SK-N-MC (cell line): ENCODE measurements at regions not wholly inside any gene's neighbourhood (a gene's known extent, or its start where the extent isn't known, plus 50 kb on each side); places are given as distances from the start of the nearest gene placed in this dataset.
"Not testable (repeated sequence)": the region's sequence is repeated elsewhere in the genome, so short reads cannot be mapped to it uniquely, and the experiment has no call there.

Experiments
- DNase-seq: peaks from one replicate; pipeline ENCODE4 v3.0.0-alpha.2; 2011; ENCODE audit warnings: low read depth, low spot score
- H3K27ac ChIP-seq: fragments of 200-600 bp; sonication (generic); 2 replicates; pipeline ENCODE4 v1.5.1; 2016; ENCODE audit warnings: mixed run types
- H3K36me3 ChIP-seq: fragments of 200-600 bp; sonication (generic); 2 replicates; pipeline ENCODE4 v1.6.1; 2017; ENCODE audit warnings: antibody characterized with exemption, low read length, mixed read lengths; ENCODE audit not compliant: insufficient read depth
- H3K4me3 ChIP-seq: fragments of 200-600 bp; sonication (generic); 2 replicates; pipeline ENCODE4 v1.5.1; 2016
- H3K9ac ChIP-seq: fragments of 200-600 bp; sonication (generic); 2 replicates; pipeline ENCODE4 v1.8.0; 2017; ENCODE audit warnings: mixed run types, mixed read lengths; ENCODE audit not compliant: insufficient read length
- H3K9me3 ChIP-seq: fragments of 200-600 bp; sonication (generic); 2 replicates; pipeline ENCODE4 v1.6.1; 2017; ENCODE audit warnings: low read depth, mild to moderate bottlenecking, antibody characterized with exemption, low read length, moderate library complexity, mixed read lengths
- EZH2 ChIP-seq: fragments of 200-600 bp; sonication (generic); IDR thresholded peaks from one replicate; pipeline ENCODE4 v1.6.1; 2017; ENCODE audit warnings: antibody characterized with exemption
- FOXP2 ChIP-seq: optimal IDR thresholded peaks from 2 replicates; pipeline ENCODE3; 2011; ENCODE audit warnings: mild to moderate bottlenecking, moderate library complexity; ENCODE audit not compliant: insufficient read depth; ENCODE audit errors: extremely low read length, control extremely low read depth
- POLR2AphosphoS5 ChIP-seq: IDR thresholded peaks from 2 replicates; pipeline ENCODE4 v1.6.1; 2012; ENCODE audit warnings: mild to moderate bottlenecking, low read depth, low read length, borderline replicate concordance

DNA sequence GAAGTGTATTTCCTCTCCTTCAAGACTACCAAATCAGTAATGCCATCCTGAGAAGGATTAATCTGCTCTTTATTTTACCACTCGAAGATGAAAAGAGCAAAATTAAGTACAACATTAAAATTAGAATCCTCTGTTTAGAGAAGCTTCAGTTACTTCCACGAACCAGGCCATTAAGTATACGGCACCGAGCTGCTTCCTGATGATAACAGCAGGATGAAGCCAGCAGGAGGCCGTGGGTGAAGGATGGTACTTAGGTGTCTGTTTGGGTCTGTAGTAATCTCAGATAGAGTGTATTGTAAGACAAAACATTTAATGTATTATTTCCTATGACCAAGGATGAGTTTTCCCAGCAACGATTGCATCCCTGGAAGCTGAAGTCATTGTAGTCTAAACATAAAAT lies 362.8 kb downstream of the SFMBT2 start:
- TF ChIP-seq EZH2, result no peak
- no peak for TF ChIP-seq POLR2AphosphoS5
- no peak for TF ChIP-seq FOXP2
- Histone ChIP-seq H3K9me3 (no peaks in the 10 kb centered on the region), H3K36me3 (no peaks in the 10 kb centered on the region), H3K9ac (no peak overlapping the region), H3K27ac (no peak overlapping the region), H3K4me3 (no peak overlapping the region)
- no peak for DNase-seq

GRCh38 chr10:7046615-7047014 lies 364.2 kb downstream of the SFMBT2 start:
- no peak overlapping the region for H3K4me3 ChIP-seq
- no peak for DNase-seq
- H3K9me3 ChIP-seq, result no peaks in the 10 kb centered on the region
- H3K36me3 ChIP-seq, result no peaks in the 10 kb centered on the region
- H3K9ac ChIP-seq, result no peak overlapping the region
- TF ChIP-seq POLR2AphosphoS5 (no peak), EZH2 (no peak), FOXP2 (no peak)
- H3K27ac ChIP-seq, result no peak overlapping the region

- TF ChIP-seq EZH2 (no peak), POLR2AphosphoS5 (no peak), FOXP2 (no peak)
- no peak overlapping the region for H3K9ac ChIP-seq
- no peak for DNase-seq
- no peak overlapping the region for H3K27ac ChIP-seq
- H3K36me3 ChIP-seq, result no peaks in the 10 kb centered on the region
- H3K4me3 ChIP-seq, result no peak overlapping the region
- H3K9me3 ChIP-seq, result no peaks in the 10 kb centered on the region
Observed at GRCh38 chr10:7045891-7046599, 364.8 kb downstream of the SFMBT2 start.

GRCh38 chr10:7043055-7043653 lies 367.7 kb downstream of the SFMBT2 start:
- TF ChIP-seq POLR2AphosphoS5 (no peak), EZH2 (no peak), FOXP2 (no peak)
- DNase-seq, result no peak

DNA sequence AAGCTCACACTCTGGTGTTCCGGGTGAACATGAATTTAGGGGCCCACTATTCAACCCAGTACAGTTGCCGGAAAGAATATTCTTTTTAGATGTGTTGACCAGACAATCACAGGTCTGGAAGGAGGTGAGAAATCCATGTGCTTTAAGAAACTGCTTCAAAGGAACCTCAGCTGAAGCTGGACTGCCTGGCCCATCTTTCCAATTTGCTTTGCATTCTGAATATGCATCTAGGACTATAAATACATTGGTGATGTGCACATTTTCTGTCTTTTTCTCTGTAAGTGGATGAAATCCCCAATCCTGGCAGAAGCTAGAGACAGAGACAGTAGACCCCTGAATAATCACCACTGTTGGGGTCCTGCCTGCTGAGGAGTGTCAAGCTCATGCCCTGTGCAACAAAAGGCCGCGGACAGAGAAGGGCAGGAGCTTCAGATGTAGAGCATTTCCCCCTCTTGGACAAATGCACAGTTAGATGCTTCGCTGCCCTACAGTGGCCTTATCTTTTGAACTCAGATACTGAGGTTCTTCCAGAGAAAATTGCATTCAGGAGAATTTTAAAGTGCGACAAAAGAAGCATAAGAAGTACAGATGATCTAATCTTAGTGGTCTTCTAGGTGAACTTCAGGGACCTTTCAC lies 368.3 kb downstream of the SFMBT2 start:
- no peak overlapping the region for H3K9ac ChIP-seq
- no peak for DNase-seq
- no peak overlapping the region for H3K4me3 ChIP-seq
- no peaks in the 10 kb centered on the region for H3K36me3 ChIP-seq
- no peak overlapping the region for H3K27ac ChIP-seq
- TF ChIP-seq FOXP2, result no peak
- no peaks in the 10 kb centered on the region for H3K9me3 ChIP-seq

More at GRCh38 chr10:7043055-7043653, 367.7 kb downstream of the SFMBT2 start:
- Histone ChIP-seq H3K9me3 (no peaks in the 10 kb centered on the region), H3K27ac (no peak overlapping the region), H3K4me3 (no peak overlapping the region), H3K36me3 (no peaks in the 10 kb centered on the region), H3K9ac (no peak overlapping the region)

- TF ChIP-seq POLR2AphosphoS5, result no peak
- no peak for TF ChIP-seq EZH2
- TF ChIP-seq FOXP2, result no peak
- Histone ChIP-seq H3K9ac (no peak overlapping the region), H3K27ac (no peak overlapping the region), H3K9me3 (no peaks in the 10 kb centered on the region), H3K4me3 (no peak overlapping the region), H3K36me3 (no peaks in the 10 kb centered on the region)
- DNase-seq, result no peak
Observed at GRCh38 chr10:7042000-7042399, 368.8 kb downstream of the SFMBT2 start.

DNA sequence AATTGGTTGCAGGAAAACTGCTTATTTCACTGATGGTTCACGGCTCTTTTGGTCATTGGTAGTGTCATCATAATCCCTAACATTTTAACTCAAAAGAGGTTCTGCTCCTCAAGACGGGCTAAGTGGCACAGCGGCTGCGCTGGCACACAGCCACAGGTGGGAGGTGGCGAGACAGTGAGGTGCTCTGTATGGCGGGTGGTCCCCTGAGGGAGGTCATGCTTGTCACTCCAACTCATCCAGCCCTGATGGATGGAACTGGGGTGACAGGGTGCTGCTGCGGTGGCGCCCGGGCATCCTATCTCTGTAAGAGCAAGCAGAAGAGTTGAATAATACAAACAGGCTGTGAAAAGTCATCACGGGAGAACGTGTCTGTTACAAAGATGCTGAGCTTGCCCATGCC lies 370.2 kb downstream of the SFMBT2 start:
- no peak overlapping the region for H3K9ac ChIP-seq
- no peak overlapping the region for H3K4me3 ChIP-seq
- no peak for DNase-seq
- no peaks in the 10 kb centered on the region for H3K36me3 ChIP-seq
- no peak for TF ChIP-seq POLR2AphosphoS5
- no peak for TF ChIP-seq FOXP2
- no peak for TF ChIP-seq EZH2
- H3K9me3 ChIP-seq, result no peaks in the 10 kb centered on the region
- H3K27ac ChIP-seq, result no peak overlapping the region

DNA sequence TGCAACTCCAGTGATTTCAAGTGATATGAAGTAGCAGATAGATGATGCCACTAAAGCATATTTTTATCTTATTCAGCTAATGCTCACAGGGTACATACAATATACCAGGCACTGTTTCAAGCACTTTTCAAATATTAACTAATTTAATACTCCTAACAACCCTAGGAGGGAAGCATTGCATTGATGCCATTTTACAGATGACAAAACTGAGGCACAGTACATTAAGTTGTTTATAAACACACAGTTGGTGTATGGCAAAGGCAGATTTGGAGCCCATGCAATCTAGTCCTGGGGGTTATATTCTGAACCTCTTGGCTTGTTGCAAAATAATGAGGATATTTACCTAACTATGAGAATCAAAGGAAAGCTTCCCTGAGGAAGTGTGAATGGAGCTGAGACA lies 371.0 kb downstream of the SFMBT2 start:
- TF ChIP-seq POLR2AphosphoS5 (no peak), FOXP2 (no peak)
- Histone ChIP-seq H3K27ac (no peak overlapping the region), H3K9ac (no peak overlapping the region), H3K36me3 (no peaks in the 10 kb centered on the region), H3K9me3 (no peaks in the 10 kb centered on the region), H3K4me3 (no peak overlapping the region)
- DNase-seq, result no peak

DNA sequence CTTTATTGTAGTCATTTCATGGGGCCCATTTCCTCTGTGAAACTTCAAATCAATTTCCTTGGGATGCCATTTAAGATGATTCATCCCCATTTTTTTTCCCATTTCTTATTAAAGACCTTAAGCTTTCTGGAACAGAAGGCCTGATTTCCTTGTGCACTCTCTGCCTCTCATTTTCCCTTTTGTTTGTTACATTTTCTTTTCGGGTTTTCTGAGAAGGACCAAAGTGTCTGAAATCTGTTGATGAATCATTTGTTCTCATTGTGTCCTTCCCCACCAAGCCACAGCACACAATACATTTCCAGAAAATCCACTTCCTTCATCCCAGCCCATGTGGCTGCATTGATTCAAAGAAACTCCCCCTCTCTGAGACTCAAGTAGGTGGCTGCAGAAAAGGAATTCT lies 372.4 kb downstream of the SFMBT2 start:
- H3K9me3 ChIP-seq, result no peaks in the 10 kb centered on the region
- no peak overlapping the region for H3K9ac ChIP-seq
- no peak overlapping the region for H3K4me3 ChIP-seq
- H3K27ac ChIP-seq, result no peak overlapping the region
- no peak for TF ChIP-seq POLR2AphosphoS5
- TF ChIP-seq FOXP2, result no peak
- no peaks in the 10 kb centered on the region for H3K36me3 ChIP-seq
- no peak for DNase-seq

GRCh38 chr10:7037434-7037833 lies 373.4 kb downstream of the SFMBT2 start:
- not testable (repeated sequence) for H3K9ac ChIP-seq, H3K36me3 ChIP-seq, H3K9me3 ChIP-seq, H3K4me3 ChIP-seq, DNase-seq, H3K27ac ChIP-seq
